Heart right ventricle (tissue), 16 donors: ENCODE measurements at regions not wholly inside any gene's neighbourhood (a gene's known extent, or its start where the extent isn't known, plus 50 kb on each side); places are given as distances from the start of the nearest gene placed in this dataset.

ENCODE experiments used
- ATAC-seq, 8 donors: fragments of 200-7000 bp; cut with Tn5 transposase; one replicate each; pipeline ENCODE4 v1.9.1; 2020; ENCODE audit warnings: mild to moderate bottlenecking in 8 of 8, moderate library complexity in 8 of 8, moderate number of reproducible peaks in 1 of 8
- DNase-seq, 2 donors: peaks; one replicate each; pipeline ENCODE4 v3.0.0-alpha.2; 2020
- H3K27ac ChIP-seq, 10 donors: fragments of 200-600 bp; sonication (generic) in 2 of 10; one replicate each; pipeline versions ENCODE4 v1.5.0 to v1.8.0; 2020 to 2022; ENCODE audit warnings: mild to moderate bottlenecking in 3 of 10
- H3K27me3 ChIP-seq, 7 donors: fragments of 200-600 bp; one replicate each; pipeline ENCODE4 v1.8.0; 2021 to 2022; ENCODE audit warnings: mild to moderate bottlenecking in 2 of 7
- H3K36me3 ChIP-seq, 9 donors: fragments of 200-600 bp; sonication (generic) in 1 of 9; one replicate each; pipeline versions ENCODE4 v1.5.0 to v1.8.0; 2020 to 2022; ENCODE audit warnings: mild to moderate bottlenecking in 2 of 9
- H3K4me1 ChIP-seq, 9 donors: fragments of 200-600 bp; sonication (generic) in 1 of 9; one replicate each; pipeline versions ENCODE4 v1.5.0 to v1.8.0; 2020 to 2022; ENCODE audit warnings: mild to moderate bottlenecking in 4 of 9
- H3K4me3 ChIP-seq, 10 donors: fragments of 200-600 bp; sonication (generic) in 2 of 10; one replicate each; pipeline versions ENCODE4 v1.5.0 to v1.8.0; 2020 to 2022; ENCODE audit warnings: mild to moderate bottlenecking in 7 of 10, moderate library complexity in 2 of 10
- H3K9me3 ChIP-seq, 11 donors: fragments of 200-600 bp in 10 of 11; sonication (generic) in 2 of 11; one replicate each; pipeline versions ENCODE4 v1.5.0 to v1.8.0; 2013 to 2022; ENCODE audit warnings: mild to moderate bottlenecking in 2 of 11, control low read depth in 1 of 11, moderate library complexity in 1 of 11
- WGBS, 2 donors: extraction: QIAGEN DNeasy Blood & Tissue Kit; methylation state at CpG; one replicate each; pipeline ENCODE4 v1.1.7; 2013; ENCODE audit warnings: inconsistent platforms in 1 of 2; 5-methylcytosine and 5-hydroxymethylcytosine counted together
- intact Hi-C, 10 donors: fragments of 100-400 bp; cut with DNase I; formaldehyde crosslinking; loops; one replicate each; pipeline versions ENCODE4 v1.11.1 to v1.14.2; 2022
- TF ChIP-seq, protein P1 (sequence below), 9 donors: fragments of 200-600 bp; sonication (generic) in 2 of 9; IDR thresholded peaks; one replicate each; pipeline versions ENCODE4 v1.5.0 to v1.8.0; 2021 to 2022; ENCODE audit warnings: antibody characterized with exemption in 9 of 9, mild to moderate bottlenecking in 5 of 9, moderate library complexity in 1 of 9
- donor health status: Arrhythmogenic right ventricular cardiomyopathy.
- donor health status: ischemic (EF 13 %, LVEDD 7.1; RV severe dilation, severe dysfunction).
- donor health status: healthy with polysubstance abuse.
- donor health status: DM: no; HTN: yes; CAD: no.
- donor health status: DM: no; HTN: no; CAD: no.
- donor health status: ischemic (EF 25% LVEDD 6.9; RV normal size, moderate dysfunction).
- donor health status: ischemic (EF 25% LVEDD 5.7; RV mildly dilated, moderate dysfunction).
- donor health status: healthy.
- donor health status: DM: yes; HTN: yes; CAD: no.
- donor health status: Ischemic cardiomyopathy.
- donor health status: ischemic (EF 35%, LVEDD 5.7; RV mildly dilated, moderate dysfunction).
- donor health status: nonischemic (EF 11% LVEDD 7.7; RV severe dilation, severe dysfunction).
- donor health status: DM: yes; HTN: yes; CAD: no.
- donor health status: PGD.
- donor health status: ischemic (EF 29% LVEDD 5.4; RV normal size, mild dysfunction).
- donor health status: nonischemic (EF 23%, LVEDD 6.1; RV moderate dilation, normal function).

DNA sequence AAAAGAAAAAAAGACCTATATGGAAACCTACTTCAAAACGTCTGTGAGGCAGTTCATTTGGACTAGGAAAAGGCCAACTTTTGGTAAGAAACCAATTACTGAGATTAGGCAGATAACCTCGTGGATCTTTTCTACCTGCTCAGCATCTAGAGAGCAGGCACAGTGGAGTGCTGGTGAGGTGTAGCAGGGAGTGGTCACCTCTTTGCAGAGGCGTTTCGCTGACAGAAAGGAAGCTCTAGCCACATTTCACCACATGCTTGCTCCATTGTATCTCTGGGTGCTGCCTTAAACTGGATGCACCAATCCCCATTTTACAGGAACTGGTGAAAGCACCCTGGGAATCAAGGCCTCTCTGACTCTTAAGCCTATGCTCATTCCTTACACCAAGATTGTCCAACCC is 360.5 kb downstream of the LIG4 start:
- intact Hi-C loops = no loop called here

DNA sequence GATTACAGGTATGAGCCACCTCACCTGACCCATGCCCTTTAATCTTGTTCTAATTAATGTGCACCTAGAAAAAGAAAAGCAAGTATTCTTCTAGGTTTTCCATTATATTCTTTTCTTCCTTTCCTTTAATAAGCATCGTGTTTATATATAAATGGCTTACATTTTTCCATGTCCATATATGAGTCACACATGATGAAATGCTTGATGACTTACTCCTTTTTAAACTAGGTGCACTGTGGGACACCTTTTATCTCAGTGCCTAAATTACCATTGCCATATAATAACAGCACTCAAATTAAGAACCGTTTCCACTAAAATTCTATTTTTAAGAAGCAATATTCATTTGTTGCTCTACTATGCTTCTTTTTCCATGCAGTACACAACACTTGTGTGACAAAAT is 363.3 kb downstream of the LIG4 start:
- H3K36me3 ChIP-seq = no peaks in the 10 kb centered on the region
- no peaks in the 10 kb centered on the region for H3K4me1 ChIP-seq
- 80 to 91% methylated on average over 2 of the region's 2 CpGs for WGBS, 2 donors
- ATAC-seq (no peak), DNase-seq (no peak)
- no peak overlapping the region for H3K27ac ChIP-seq
- no peaks in the 10 kb centered on the region for H3K9me3 ChIP-seq
- H3K4me3 ChIP-seq = no peak overlapping the region
- intact Hi-C loops = no loop called here
- no peaks in the 10 kb centered on the region for H3K27me3 ChIP-seq
- TF ChIP-seq, protein P1, sequence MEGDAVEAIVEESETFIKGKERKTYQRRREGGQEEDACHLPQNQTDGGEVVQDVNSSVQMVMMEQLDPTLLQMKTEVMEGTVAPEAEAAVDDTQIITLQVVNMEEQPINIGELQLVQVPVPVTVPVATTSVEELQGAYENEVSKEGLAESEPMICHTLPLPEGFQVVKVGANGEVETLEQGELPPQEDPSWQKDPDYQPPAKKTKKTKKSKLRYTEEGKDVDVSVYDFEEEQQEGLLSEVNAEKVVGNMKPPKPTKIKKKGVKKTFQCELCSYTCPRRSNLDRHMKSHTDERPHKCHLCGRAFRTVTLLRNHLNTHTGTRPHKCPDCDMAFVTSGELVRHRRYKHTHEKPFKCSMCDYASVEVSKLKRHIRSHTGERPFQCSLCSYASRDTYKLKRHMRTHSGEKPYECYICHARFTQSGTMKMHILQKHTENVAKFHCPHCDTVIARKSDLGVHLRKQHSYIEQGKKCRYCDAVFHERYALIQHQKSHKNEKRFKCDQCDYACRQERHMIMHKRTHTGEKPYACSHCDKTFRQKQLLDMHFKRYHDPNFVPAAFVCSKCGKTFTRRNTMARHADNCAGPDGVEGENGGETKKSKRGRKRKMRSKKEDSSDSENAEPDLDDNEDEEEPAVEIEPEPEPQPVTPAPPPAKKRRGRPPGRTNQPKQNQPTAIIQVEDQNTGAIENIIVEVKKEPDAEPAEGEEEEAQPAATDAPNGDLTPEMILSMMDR (IDR thresholded peaks at IDR 0.05) = no peak

More for the DNA sequence above, 360.5 kb downstream of the LIG4 start:
- TF ChIP-seq, protein P1 (IDR thresholded peaks at IDR 0.05) = no peak
- 67 to 70% methylated on average over 4 of the region's 4 CpGs for WGBS, 2 donors
- no peak overlapping the region for H3K27ac ChIP-seq
- no peak for DNase-seq
- H3K9me3 ChIP-seq = no peaks in the 10 kb centered on the region
- H3K4me3 ChIP-seq = no peak overlapping the region
- H3K4me1 ChIP-seq = no peaks in the 10 kb centered on the region
- ATAC-seq = no peak
- no peaks in the 10 kb centered on the region for H3K27me3 ChIP-seq
- no peaks in the 10 kb centered on the region for H3K36me3 ChIP-seq

DNA sequence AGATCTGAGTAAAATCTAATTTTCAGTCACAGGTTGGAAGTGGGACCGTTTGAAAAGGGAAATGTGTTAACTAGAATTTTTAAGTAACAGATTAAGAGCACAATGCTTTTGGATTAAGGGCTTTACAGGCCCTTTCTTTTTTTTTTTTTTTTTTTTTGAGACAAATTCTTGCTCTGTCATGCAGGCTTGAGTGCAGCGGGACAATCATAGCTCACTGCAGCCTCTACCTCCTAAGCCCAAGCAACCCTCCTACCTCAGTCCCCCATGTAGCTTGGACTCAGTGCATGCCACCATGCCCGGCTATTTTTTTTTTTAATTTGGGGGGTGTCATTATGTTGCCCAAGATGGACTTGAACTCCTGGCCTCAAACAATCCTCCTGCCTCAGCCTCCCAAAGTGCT is 363.7 kb downstream of the LIG4 start:
- 78 to 79% methylated on average over 3 of the region's 3 CpGs for WGBS, 2 donors
- no peaks in the 10 kb centered on the region for H3K27me3 ChIP-seq
- H3K27ac ChIP-seq = no peak overlapping the region
- intact Hi-C loops = no loop called here
- ATAC-seq (no peak), DNase-seq (no peak)
- no peak overlapping the region for H3K4me3 ChIP-seq
- no peaks in the 10 kb centered on the region for H3K9me3 ChIP-seq
- no peaks in the 10 kb centered on the region for H3K4me1 ChIP-seq
- no peaks in the 10 kb centered on the region for H3K36me3 ChIP-seq
- TF ChIP-seq, protein P1 (IDR thresholded peaks at IDR 0.05) = no peak

DNA sequence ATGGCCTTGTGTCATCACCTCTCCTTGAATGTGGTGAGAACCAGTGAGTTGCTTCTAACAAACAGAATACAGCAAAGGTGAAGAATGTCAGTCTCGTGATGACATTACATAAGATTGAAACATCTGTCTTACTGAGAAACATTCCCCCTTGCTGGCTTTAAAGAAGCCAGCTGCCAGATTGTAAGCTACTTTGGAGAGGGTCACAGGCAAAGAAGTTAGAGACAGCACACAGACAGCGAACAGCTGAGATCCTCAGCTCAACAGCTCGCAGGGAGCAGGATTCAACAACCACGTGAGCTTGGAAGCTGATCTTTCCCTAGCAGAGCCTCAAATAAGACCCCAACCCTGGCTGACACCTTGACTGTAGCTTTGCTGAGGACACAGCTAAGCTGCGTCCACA is 367.9 kb downstream of the LIG4 start:
- intact Hi-C loops = no loop called here
- Histone ChIP-seq H3K4me1 (no peaks in the 10 kb centered on the region), H3K9me3 (no peaks in the 10 kb centered on the region), H3K27me3 (no peaks in the 10 kb centered on the region), H3K27ac (no peak overlapping the region), H3K4me3 (no peak overlapping the region), H3K36me3 (no peaks in the 10 kb centered on the region)
- 15 to 35% methylated on average over 5 of the region's 5 CpGs for WGBS, 2 donors
- TF ChIP-seq, protein P1 (IDR thresholded peaks at IDR 0.05) = no peak
- DNase-seq (no peak), ATAC-seq (no peak)

DNA sequence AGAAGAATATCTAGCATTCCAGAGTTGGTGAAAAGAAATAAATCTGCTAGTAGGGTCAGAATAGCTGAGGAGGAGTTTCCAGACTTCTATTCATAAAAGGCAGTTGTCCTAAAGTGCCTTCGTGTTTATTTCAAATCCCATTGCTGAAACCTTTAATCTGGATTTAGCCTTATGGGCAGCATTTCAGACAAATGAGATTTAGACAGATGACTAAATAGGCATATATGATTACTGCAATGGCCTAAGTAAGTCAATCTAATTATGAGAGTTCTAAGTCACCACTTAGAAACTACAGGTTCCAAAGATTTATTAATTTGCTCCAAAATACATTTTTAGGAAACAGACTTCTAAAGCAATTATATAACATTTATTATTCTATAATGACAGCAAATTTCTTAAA is 368.7 kb downstream of the LIG4 start:
- intact Hi-C loops = no loop called here
- no peak for ATAC-seq

More for the DNA sequence above, 368.7 kb downstream of the LIG4 start:
- Histone ChIP-seq H3K9me3 (no peaks in the 10 kb centered on the region), H3K27me3 (no peaks in the 10 kb centered on the region), H3K4me1 (no peaks in the 10 kb centered on the region), H3K36me3 (no peaks in the 10 kb centered on the region), H3K4me3 (no peak overlapping the region), H3K27ac (no peak overlapping the region)
- 78 to 79% methylated on average over 1 of the region's 1 CpG for WGBS, 2 donors
- TF ChIP-seq, protein P1 (IDR thresholded peaks at IDR 0.05) = no peak
- DNase-seq = no peak
